Prostate gland (tissue), 1 donor: ENCODE measurements at regions not wholly inside any gene's neighbourhood (a gene's known extent, or its start where the extent isn't known, plus 50 kb on each side); places are given as distances from the start of the nearest gene placed in this dataset.

Experiments
- POLR2A ChIP-seq: fragments of 450-650 bp; IDR thresholded peaks from one replicate; pipeline ENCODE4 v1.6.1; 2016; ENCODE audit warnings: antibody characterized with exemption, mild to moderate bottlenecking
- POLR2AphosphoS5 ChIP-seq: sonication (generic); formaldehyde crosslinking; IDR thresholded peaks from one replicate; pipeline ENCODE4 v1.6.1; 2017; ENCODE audit warnings: antibody characterized with exemption

GRCh38 chr9:78567693-78568092, 270.8 kb downstream of the PSAT1 start:
- TF ChIP-seq POLR2AphosphoS5 (no peak), POLR2A (no peak)
